H1 (cell line): ENCODE measurements at regions not wholly inside any gene's neighbourhood (a gene's known extent, or its start where the extent isn't known, plus 50 kb on each side); places are given as distances from the start of the nearest gene placed in this dataset.
A peak's percentile ranks its signal among the peaks of the same experiment; 100 is the strongest.

ENCODE experiments used
- CTCF ChIA-PET: fragments of 300-600 bp; sonication (Branson Sonifier 250); formaldehyde crosslinking; loops from one replicate; lab custom pipeline; 2021; ENCODE audit not compliant: partially characterized antibody; lab: Charles Lee
- POLR2A ChIA-PET: fragments of 300-600 bp; sonication (Branson Sonifier 250); formaldehyde crosslinking; loops from one replicate; lab custom pipeline; 2021; ENCODE audit warnings: inconsistent platforms; ENCODE audit not compliant: partially characterized antibody; lab: Charles Lee
- DNase-seq, 2 experiments: peaks; one replicate each; pipeline versions ENCODE4 v3.0.0 to v3.0.0-alpha.2; 2010 to 2022; ENCODE audit warnings: low spot score in 2 of 2, low read depth in 1 of 2, mixed read lengths in 1 of 2
- FAIRE-seq: peaks from 2 replicates; lab custom pipeline; 2011; peaks lifted over from hg19 to GRCh38; lab: Jason Lieb, UNC
- H2AFZ ChIP-seq: 2 replicates; pipeline ENCODE4 v1.8.1; 2012; ENCODE audit warnings: low read length, inconsistent platforms
- H2AK5ac ChIP-seq: 2 replicates; pipeline ENCODE4 v1.6.1; 2013; ENCODE audit warnings: low read depth, low read length
- H2BK120ac ChIP-seq: replicated peaks from 2 replicates; pipeline ENCODE3; 2013; ENCODE audit warnings: low read depth, low read length, inconsistent platforms
- H2BK12ac ChIP-seq: 2 replicates; pipeline ENCODE4 v1.6.1; 2013; ENCODE audit warnings: low read depth, low read length
- H2BK15ac ChIP-seq: 2 replicates; pipeline ENCODE4 v1.6.1; 2013; ENCODE audit warnings: low read length
- H2BK20ac ChIP-seq: 2 replicates; pipeline ENCODE4 v1.6.1; 2013; ENCODE audit warnings: low read length
- H2BK5ac ChIP-seq: 2 replicates; pipeline ENCODE4 v1.6.1; 2013; ENCODE audit warnings: low read depth, low read length
- H3K14ac ChIP-seq: 2 replicates; pipeline ENCODE4 v1.6.1; 2013; ENCODE audit warnings: inconsistent platforms; ENCODE audit not compliant: insufficient read length
- H3K18ac ChIP-seq: 2 replicates; pipeline ENCODE4 v1.6.1; 2013; ENCODE audit warnings: low read length; ENCODE audit errors: extremely low read depth
- H3K23ac ChIP-seq: 2 replicates; pipeline ENCODE4 v1.6.1; 2013; ENCODE audit warnings: inconsistent platforms; ENCODE audit not compliant: insufficient read length
- H3K23me2 ChIP-seq: 2 replicates; pipeline ENCODE4 v1.6.1; 2013; ENCODE audit warnings: low read depth, low read length
- H3K27ac ChIP-seq: 2 replicates; pipeline ENCODE4 v1.6.1; 2011; ENCODE audit warnings: low read depth, low read length, inconsistent platforms
- H3K27me3 ChIP-seq, 4 experiments: replicated peaks in 1 of 4; 1 replicate in 1 of 4; 2 replicates in 3 of 4; pipeline versions ENCODE4 v1.6.1 to v1.8.1; 2011 to 2013; ENCODE audit warnings: low read length in 3 of 4, mild to moderate bottlenecking in 3 of 4, inconsistent platforms in 2 of 4, mixed read lengths in 2 of 4, moderate library complexity in 1 of 4; ENCODE audit not compliant: control insufficient read depth in 3 of 4, insufficient read depth in 3 of 4; ENCODE audit errors: extremely low read depth in 1 of 4
- H3K36me3 ChIP-seq, 4 experiments: 2 replicates each; pipeline versions ENCODE4 v1.6.1 to v1.8.1; 2011 to 2013; ENCODE audit warnings: mild to moderate bottlenecking in 4 of 4, low read length in 3 of 4, moderate library complexity in 2 of 4, control low read depth in 1 of 4, inconsistent platforms in 1 of 4; ENCODE audit not compliant: insufficient read depth in 4 of 4, control insufficient read depth in 2 of 4
- H3K4ac ChIP-seq: replicated peaks from 2 replicates; pipeline ENCODE3; 2013; ENCODE audit warnings: low read length, low read depth, mixed read lengths, inconsistent platforms; ENCODE audit not compliant: insufficient read length
- H3K4me1 ChIP-seq, 4 experiments: replicated peaks in 1 of 4; 1 replicate in 1 of 4; 2 replicates in 3 of 4; pipeline versions ENCODE4 v1.6.1 to v1.8.1; 2011 to 2013; ENCODE audit warnings: low read length in 3 of 4, inconsistent platforms in 2 of 4, mixed read lengths in 1 of 4; ENCODE audit not compliant: insufficient read depth in 4 of 4, control insufficient read depth in 3 of 4
- H3K4me2 ChIP-seq, 2 experiments: 2 replicates each; pipeline versions ENCODE4 v1.6.1 to v1.8.1; 2011 to 2013; ENCODE audit warnings: low read depth in 2 of 2, low read length in 2 of 2, control low read depth in 1 of 2, inconsistent platforms in 1 of 2, mild to moderate bottlenecking in 1 of 2; ENCODE audit not compliant: insufficient read depth in 1 of 2
- H3K4me3 ChIP-seq, 4 experiments: fragments of 200-600, 300-600 bp in 1 of 4; sonication (generic), shearing (Covaris generic), sonication (Bioruptor Twin) in 1 of 4; 2 replicates each; pipeline versions ENCODE4 v1.5.1 to v1.8.1; 2011 to 2016; ENCODE audit warnings: low read length in 4 of 4, low read depth in 3 of 4, control low read depth in 2 of 4, inconsistent platforms in 2 of 4, mild to moderate bottlenecking in 2 of 4, mixed read lengths in 1 of 4, moderate library complexity in 1 of 4; ENCODE audit not compliant: insufficient read depth in 2 of 4; ENCODE audit errors: extremely low read depth in 1 of 4
- H3K56ac ChIP-seq: replicated peaks from 2 replicates; pipeline ENCODE3; 2013; ENCODE audit warnings: low read depth, mild to moderate bottlenecking, mixed read lengths, low read length, inconsistent platforms; ENCODE audit not compliant: insufficient read length
- H3K79me1 ChIP-seq: 2 replicates; pipeline ENCODE4 v1.6.1; 2013; ENCODE audit warnings: low read depth, low read length, control low read depth
- H3K79me2 ChIP-seq, 2 experiments: 2 replicates each; pipeline versions ENCODE4 v1.6.1 to v1.8.1; 2012 to 2013; ENCODE audit warnings: low read length in 2 of 2, mild to moderate bottlenecking in 2 of 2, inconsistent platforms in 1 of 2; ENCODE audit not compliant: insufficient read depth in 2 of 2, control insufficient read depth in 1 of 2
- H3K9ac ChIP-seq, 4 experiments: replicated peaks in 1 of 4; 1 replicate in 1 of 4; 2 replicates in 3 of 4; pipeline versions ENCODE4 v1.6.1 to v1.8.1; 2011 to 2013; ENCODE audit warnings: low read depth in 3 of 4, low read length in 3 of 4, control low read depth in 2 of 4, mild to moderate bottlenecking in 2 of 4, moderate library complexity in 2 of 4, inconsistent platforms in 1 of 4; ENCODE audit errors: extremely low read depth in 1 of 4
- H3K9me3 ChIP-seq, 2 experiments: 2 replicates each; pipeline versions ENCODE4 v1.6.1 to v1.8.1; 2012 to 2013; ENCODE audit warnings: mild to moderate bottlenecking in 2 of 2, moderate library complexity in 2 of 2, control low read depth in 1 of 2, inconsistent platforms in 1 of 2, low read depth in 1 of 2, low read length in 1 of 2, mixed read lengths in 1 of 2; ENCODE audit not compliant: insufficient read depth in 2 of 2
- H4K20me1 ChIP-seq, 2 experiments: replicated peaks in 1 of 2; 2 replicates each; pipeline versions ENCODE3 to v1.8.1; 2011 to 2013; ENCODE audit warnings: inconsistent platforms in 2 of 2, low read length in 2 of 2, mild to moderate bottlenecking in 1 of 2; ENCODE audit not compliant: insufficient read depth in 2 of 2, control insufficient read depth in 1 of 2
- H4K5ac ChIP-seq: 2 replicates; pipeline ENCODE4 v1.6.1; 2013; ENCODE audit warnings: low read length, low read depth, mixed read lengths, inconsistent platforms; ENCODE audit not compliant: insufficient read length
- H4K8ac ChIP-seq: 2 replicates; pipeline ENCODE4 v1.8.0; 2013; ENCODE audit warnings: mild to moderate bottlenecking, moderate library complexity, low read length, inconsistent platforms; ENCODE audit not compliant: insufficient read depth; ENCODE audit errors: extremely low read depth
- H4K91ac ChIP-seq: replicated peaks from 2 replicates; pipeline ENCODE3; 2013; ENCODE audit warnings: low read length, mixed read lengths, inconsistent platforms; ENCODE audit not compliant: insufficient read length
- BRCA1 ChIP-seq: IDR thresholded peaks from 2 replicates; pipeline ENCODE4 v1.6.1; 2012; ENCODE audit warnings: low read depth, low read length, improper control_type of control experiment
- FOSL1 ChIP-seq: IDR thresholded peaks from 2 replicates; pipeline ENCODE4 v1.6.1; 2011; ENCODE audit warnings: mild to moderate bottlenecking, low read depth, low read length, moderate library complexity; ENCODE audit not compliant: insufficient read depth
- JUN ChIP-seq: IDR thresholded peaks from 2 replicates; pipeline ENCODE4 v1.6.1; 2011; ENCODE audit warnings: low read depth, mild to moderate bottlenecking, improper control_type of control experiment, low read length
- NANOG ChIP-seq: IDR thresholded peaks from 2 replicates; pipeline ENCODE4 v1.6.1; 2011; ENCODE audit warnings: low read length, low read depth, mild to moderate bottlenecking, inconsistent platforms; ENCODE audit not compliant: insufficient read depth, poor library complexity, severe bottlenecking
- RBBP5 ChIP-seq: IDR thresholded peaks from 2 replicates; pipeline ENCODE4 v1.7.1; 2012; ENCODE audit warnings: low read depth, mild to moderate bottlenecking, inconsistent platforms, low read length, moderate library complexity, borderline replicate concordance
- RFX5 ChIP-seq: IDR thresholded peaks from 2 replicates; pipeline ENCODE4 v1.6.1; 2011; ENCODE audit warnings: low read depth, low read length, improper control_type of control experiment, borderline replicate concordance
- SP1 ChIP-seq: IDR thresholded peaks from 2 replicates; pipeline ENCODE4 v1.6.1; 2011; ENCODE audit warnings: low read depth, low read length
- WGBS, 2 experiments: shearing (Covaris generic) in 1 of 2; methylation state at CpG; one replicate each; pipeline versions ENCODE4 v1.1.6 to v1.1.7; 2013 to 2015; ENCODE audit warnings: low lambda C conversion rate in 2 of 2, mixed read lengths in 2 of 2, inconsistent platforms in 1 of 2, low coverage in 1 of 2, missing lambda C conversion rate in 1 of 2; ENCODE audit not compliant: insufficient replicate concordance in 2 of 2, insufficient coverage in 1 of 2, insufficient read length in 1 of 2; ENCODE audit errors: extremely low coverage in 1 of 2, missing lambda C conversion rate in 1 of 2; 5-methylcytosine and 5-hydroxymethylcytosine counted together

- CTCF ChIA-PET: interaction anchor here (1.0 to 1.7 kb wide), 3 partner anchors 9 to 15 kb away, joined by 3 to 4 read pairs (median 4); no protein-coding TSS in a partner anchor
- Histone ChIP-seq H3K56ac (no peak overlapping the region), H3K27ac (no peak overlapping the region), H3K9me3 (no peaks in the 10 kb centered on the region), H4K91ac (peak overlapping the region; percentile 38), H3K79me2 (no peaks in the 10 kb centered on the region), H3K4me2 (0 out of 4 replicates have a peak overlapping the region, but pooled peaks of 1 of the 2 experiments have one; percentile 36), H3K23me2 (no peaks in the 10 kb centered on the region; the same call in 1 of the 2 replicates), H3K27me3 (no peaks in the 10 kb centered on the region), H3K79me1 (no peaks in the 10 kb centered on the region), H3K4me3 (no peak overlapping the region), H3K18ac (peak overlapping the region; percentile 26), H3K36me3 (no peaks in the 10 kb centered on the region), H2BK5ac (peak overlapping the region; percentile 69; the same call in 1 of the 2 replicates), H2AFZ (0 out of 2 replicates have a peak overlapping the region, but pooled peaks have one; percentile 45), H4K8ac (peak overlapping the region; percentile 46; the same call in 1 of the 2 replicates), H3K14ac (no peak overlapping the region), H4K5ac (no peak overlapping the region), H4K20me1 (no peaks in the 10 kb centered on the region), H3K4me1 (peaks cover 0 to 9% (median 4%) of the 10 kb centered on the region in 4 experiments; a peak in 6 of 7 replicates), H3K9ac (no peak overlapping the region; a peak in 1 of 7 replicates), H2BK15ac (no peak overlapping the region), H3K4ac (no peak overlapping the region), H2BK120ac (peak overlapping the region; percentile 36), H2AK5ac (peak overlapping the region; percentile 19; the same call in 1 of the 2 replicates), H2BK20ac (peak overlapping the region; percentile 17; the same call in 1 of the 2 replicates), H2BK12ac (peak overlapping the region; percentile 86), H3K23ac (no peak overlapping the region)
- 83% methylated on average over 10 of the region's 11 CpGs; no CpG with 5 or more reads in 1 of the 2 experiments for WGBS, 2 experiments
- POLR2A ChIA-PET: interaction anchor here (0.9 to 1.2 kb wide), 3 partner anchors 9 to 20 kb away, joined by 3 to 4 read pairs (median 3); no protein-coding TSS in a partner anchor
- DNase-seq: no peak
- FAIRE-seq: no peak
- no peak for TF ChIP-seq JUN
- TF ChIP-seq NANOG: no peak
- TF ChIP-seq BRCA1: no peak
- TF ChIP-seq FOSL1: no peak
- no peak for TF ChIP-seq RFX5
- no peak for TF ChIP-seq SP1
- TF ChIP-seq RBBP5: no peak
Observed at GRCh38 chr1:234759888-234760287, 149.9 kb upstream of the IRF2BP2 start.
